HUES6 (cell line): ENCODE measurements at regions not wholly inside any gene's neighbourhood (a gene's known extent, or its start where the extent isn't known, plus 50 kb on each side); places are given as distances from the start of the nearest gene placed in this dataset.

Experiments used
- H3K27ac ChIP-seq: 2 replicates; pipeline ENCODE4 v1.7.0; 2013; ENCODE audit warnings: low read depth, mild to moderate bottlenecking, low read length, inconsistent platforms
- H3K27me3 ChIP-seq: 2 replicates; pipeline ENCODE4 v1.6.1; 2013; ENCODE audit warnings: low read length; ENCODE audit not compliant: control insufficient read depth, insufficient read depth
- H3K36me3 ChIP-seq: 2 replicates; pipeline ENCODE4 v1.6.1; 2013; ENCODE audit warnings: low read length; ENCODE audit not compliant: control insufficient read depth, insufficient read depth
- H3K4me1 ChIP-seq: 2 replicates; pipeline ENCODE4 v1.6.1; 2013; ENCODE audit warnings: low read length; ENCODE audit not compliant: control insufficient read depth, insufficient read depth
- H3K4me3 ChIP-seq: 2 replicates; pipeline ENCODE4 v1.5.1; 2013; ENCODE audit warnings: low read depth, low read length
- H3K9ac ChIP-seq: one replicate; pipeline ENCODE4 v1.6.1; 2013; ENCODE audit warnings: mild to moderate bottlenecking, low read length
- H3K9me3 ChIP-seq: 2 replicates; pipeline ENCODE4 v1.6.1; 2013; ENCODE audit warnings: low read depth, low read length; ENCODE audit not compliant: control insufficient read depth, insufficient read depth

GRCh38 chr14:43031598-43031997, 1424.9 kb downstream of the LRFN5 start:
- Histone ChIP-seq H3K9me3 (no peaks in the 10 kb centered on the region), H3K9ac (no peak overlapping the region), H3K27me3 (no peaks in the 10 kb centered on the region), H3K4me3 (no peak overlapping the region), H3K4me1 (no peaks in the 10 kb centered on the region), H3K36me3 (no peaks in the 10 kb centered on the region), H3K27ac (no peak overlapping the region)

- no peak overlapping the region for H3K27ac ChIP-seq
- H3K36me3 ChIP-seq: no peaks in the 10 kb centered on the region
- H3K9me3 ChIP-seq: no peaks in the 10 kb centered on the region
- H3K27me3 ChIP-seq: no peaks in the 10 kb centered on the region
- H3K4me3 ChIP-seq: no peak overlapping the region
- no peak overlapping the region for H3K9ac ChIP-seq
- no peaks in the 10 kb centered on the region for H3K4me1 ChIP-seq
These were observed 1415.6 kb downstream of the LRFN5 start for GRCh38 chr14:43022094-43022800.

GRCh38 chr14:43019826-43020225, 1413.2 kb downstream of the LRFN5 start:
- no peaks in the 10 kb centered on the region for H3K9me3 ChIP-seq

GRCh38 chr14:43014338-43014737, 1407.7 kb downstream of the LRFN5 start:
- no peak overlapping the region for H3K27ac ChIP-seq
- no peaks in the 10 kb centered on the region for H3K36me3 ChIP-seq
- H3K9ac ChIP-seq: no peak overlapping the region
- H3K27me3 ChIP-seq: no peaks in the 10 kb centered on the region
- no peaks in the 10 kb centered on the region; the same call in 1 of the 2 replicates for H3K4me1 ChIP-seq
- H3K4me3 ChIP-seq: no peak overlapping the region
- 0 out of 2 replicates have a peak, but pooled peaks cover 3% of the 10 kb centered on the region for H3K9me3 ChIP-seq

More at GRCh38 chr14:43019826-43020225, 1413.2 kb downstream of the LRFN5 start:
- Histone ChIP-seq H3K36me3 (no peaks in the 10 kb centered on the region), H3K27me3 (no peaks in the 10 kb centered on the region), H3K4me3 (no peak overlapping the region), H3K9ac (no peak overlapping the region), H3K4me1 (no peaks in the 10 kb centered on the region; the same call in 1 of the 2 replicates), H3K27ac (no peak overlapping the region)

- Histone ChIP-seq H3K27ac (no peak overlapping the region), H3K9ac (no peak overlapping the region), H3K4me3 (no peak overlapping the region), H3K4me1 (no peaks in the 10 kb centered on the region; the same call in 1 of the 2 replicates), H3K9me3 (peaks cover 16% of the 10 kb centered on the region), H3K27me3 (no peaks in the 10 kb centered on the region), H3K36me3 (no peaks in the 10 kb centered on the region)
These were observed 1406.1 kb downstream of the LRFN5 start for GRCh38 chr14:43012817-43013216.

- no peak overlapping the region for H3K4me3 ChIP-seq
- H3K9me3 ChIP-seq: peaks cover 62% of the 10 kb centered on the region
- H3K27ac ChIP-seq: no peak overlapping the region
- no peaks in the 10 kb centered on the region for H3K4me1 ChIP-seq
- H3K9ac ChIP-seq: no peak overlapping the region
- no peaks in the 10 kb centered on the region for H3K36me3 ChIP-seq
- H3K27me3 ChIP-seq: no peaks in the 10 kb centered on the region
These were observed 1399.1 kb downstream of the LRFN5 start for GRCh38 chr14:43005807-43006206.

GRCh38 chr14:43003845-43004244, 1397.2 kb downstream of the LRFN5 start:
- Histone ChIP-seq H3K9ac (no peak overlapping the region), H3K4me3 (no peak overlapping the region), H3K27me3 (no peaks in the 10 kb centered on the region), H3K36me3 (no peaks in the 10 kb centered on the region), H3K9me3 (peaks cover 63% of the 10 kb centered on the region), H3K27ac (no peak overlapping the region), H3K4me1 (no peaks in the 10 kb centered on the region)

- no peaks in the 10 kb centered on the region for H3K27me3 ChIP-seq
- H3K9me3 ChIP-seq: peaks cover 53% of the 10 kb centered on the region
- no peaks in the 10 kb centered on the region for H3K4me1 ChIP-seq
- H3K9ac ChIP-seq: no peak overlapping the region
- H3K4me3 ChIP-seq: no peak overlapping the region
- H3K36me3 ChIP-seq: no peaks in the 10 kb centered on the region
- H3K27ac ChIP-seq: no peak overlapping the region
These were observed 1395.1 kb downstream of the LRFN5 start for GRCh38 chr14:43001731-43002130.

GRCh38 chr14:42994051-42994736, 1387.5 kb downstream of the LRFN5 start:
- H3K9ac ChIP-seq: no peak overlapping the region
- H3K36me3 ChIP-seq: no peaks in the 10 kb centered on the region
- no peak overlapping the region for H3K27ac ChIP-seq
- no peaks in the 10 kb centered on the region for H3K27me3 ChIP-seq
- no peak overlapping the region for H3K4me3 ChIP-seq
- H3K9me3 ChIP-seq: no peaks in the 10 kb centered on the region
- no peaks in the 10 kb centered on the region for H3K4me1 ChIP-seq

- Histone ChIP-seq H3K9me3 (no peaks in the 10 kb centered on the region), H3K27me3 (no peaks in the 10 kb centered on the region), H3K4me3 (no peak overlapping the region), H3K36me3 (no peaks in the 10 kb centered on the region), H3K27ac (no peak overlapping the region), H3K9ac (no peak overlapping the region), H3K4me1 (no peaks in the 10 kb centered on the region)
These were observed 1386.3 kb downstream of the LRFN5 start for GRCh38 chr14:42992930-42993329.

GRCh38 chr14:42980419-42980818, 1373.7 kb downstream of the LRFN5 start:
- H3K27me3 ChIP-seq: no peaks in the 10 kb centered on the region
- H3K9ac ChIP-seq: no peak overlapping the region
- peaks cover 14% of the 10 kb centered on the region for H3K9me3 ChIP-seq
- H3K4me1 ChIP-seq: no peaks in the 10 kb centered on the region
- no peak overlapping the region for H3K4me3 ChIP-seq
- no peaks in the 10 kb centered on the region for H3K36me3 ChIP-seq
- no peak overlapping the region for H3K27ac ChIP-seq
